Renal cortex interstitium (tissue), 11 donors: ENCODE measurements at regions not wholly inside any gene's neighbourhood (a gene's known extent, or its start where the extent isn't known, plus 50 kb on each side); places are given as distances from the start of the nearest gene placed in this dataset.
A peak's percentile ranks its signal among the peaks of the same experiment; 100 is the strongest.

ENCODE experiments used
- DNase-seq, 11 donors: peaks; one replicate each; pipeline ENCODE4 v3.0.0-alpha.2; 2013; ENCODE audit warnings: low read depth in 9 of 11, low spot score in 4 of 11; ENCODE audit errors: extremely low read depth in 1 of 11

- DNase-seq: peak in 10 of 11 donors; percentile 9 to 53 (median 26)
Measured at GRCh38 chr2:173607606-173608311, 253.1 kb downstream of the CDCA7 start.

DNA sequence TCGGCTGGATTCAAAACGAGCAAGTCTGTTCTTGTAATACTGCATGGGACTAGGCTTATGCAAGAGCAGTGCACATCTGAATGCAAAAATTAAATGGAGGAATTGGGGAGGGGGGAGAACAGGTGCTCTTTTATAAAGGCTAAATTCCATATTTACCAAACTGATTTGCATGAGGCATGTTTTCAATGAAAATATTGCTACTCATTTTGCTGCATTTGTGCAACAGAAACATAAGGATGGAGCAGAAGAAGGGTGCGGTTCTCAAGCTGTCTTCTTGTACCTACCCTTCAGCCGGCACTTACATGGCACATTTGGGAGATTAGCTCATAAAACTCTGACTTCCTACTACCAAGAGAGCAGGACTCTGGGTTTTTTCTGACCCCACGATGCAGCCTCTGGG lies 256.4 kb downstream of the CDCA7 start:
- no peak for DNase-seq

DNA sequence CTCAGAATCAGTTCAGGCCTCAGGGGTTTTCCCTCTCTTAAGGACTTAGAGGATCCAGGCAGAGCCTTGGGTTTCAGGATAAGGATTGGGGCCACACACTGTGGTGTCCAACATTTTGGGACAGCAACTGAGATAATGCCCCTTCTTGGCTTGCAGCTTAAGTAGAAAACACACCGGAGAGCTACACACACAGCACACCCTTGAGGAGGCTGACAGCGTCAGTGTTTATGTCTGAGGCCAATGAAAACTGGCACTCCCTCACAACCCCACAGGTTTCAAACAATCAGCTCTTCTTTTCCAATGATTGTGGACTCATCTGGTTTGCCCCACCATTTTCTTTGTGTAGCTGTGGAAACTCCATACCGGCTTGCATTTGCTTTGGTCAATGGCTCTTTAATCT lies 257.7 kb downstream of the CDCA7 start:
- DNase-seq: no peak

- DNase-seq: no peak
Measured at GRCh38 chr2:173613386-173613785, 258.7 kb downstream of the CDCA7 start.

- DNase-seq: no peak
Measured at GRCh38 chr2:173614265-173614930, 259.7 kb downstream of the CDCA7 start.

DNA sequence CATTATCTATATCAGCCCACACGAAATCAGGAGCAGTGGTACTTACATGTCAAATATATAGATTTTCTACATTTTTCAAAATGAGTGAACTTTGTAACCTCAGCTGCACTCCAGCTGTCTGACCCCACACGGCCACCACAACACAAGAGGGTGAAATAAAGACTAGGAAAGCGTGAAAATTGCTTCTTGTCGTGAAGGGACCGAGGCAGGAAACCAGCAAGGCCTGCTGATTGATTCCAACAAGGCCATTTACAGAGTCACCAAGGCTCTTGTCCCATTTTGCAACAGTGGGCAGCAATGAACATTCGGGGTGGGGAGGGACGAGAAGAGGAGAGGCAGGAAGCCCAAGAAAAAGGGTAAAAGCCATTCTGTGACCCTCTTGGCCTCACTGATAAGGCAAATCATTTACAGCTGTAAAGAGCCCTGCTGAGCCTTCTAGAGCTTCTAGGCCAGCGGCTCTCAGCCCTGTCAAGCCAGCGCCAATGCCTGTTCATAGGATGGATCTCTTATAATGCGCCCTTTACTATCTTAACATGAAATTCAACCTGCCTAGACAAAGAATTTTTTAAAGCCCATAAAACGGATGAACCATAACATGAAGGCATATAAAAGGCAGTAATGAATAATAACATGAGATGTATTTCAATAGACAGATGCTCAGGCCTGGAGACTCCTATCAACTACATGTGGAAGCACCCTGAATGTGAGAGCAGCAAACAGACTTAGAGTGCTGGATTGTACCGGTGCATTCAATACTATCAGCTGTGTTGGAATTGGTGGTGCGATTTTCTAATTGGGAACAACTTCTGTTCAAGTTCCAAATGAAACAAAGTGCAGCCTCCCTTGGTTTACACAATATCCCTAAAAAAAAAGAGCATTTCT lies 269.0 kb downstream of the CDCA7 start:
- DNase-seq: no peak

- no peak for DNase-seq
Measured at GRCh38 chr2:173625315-173625714, 270.6 kb downstream of the CDCA7 start.

DNA sequence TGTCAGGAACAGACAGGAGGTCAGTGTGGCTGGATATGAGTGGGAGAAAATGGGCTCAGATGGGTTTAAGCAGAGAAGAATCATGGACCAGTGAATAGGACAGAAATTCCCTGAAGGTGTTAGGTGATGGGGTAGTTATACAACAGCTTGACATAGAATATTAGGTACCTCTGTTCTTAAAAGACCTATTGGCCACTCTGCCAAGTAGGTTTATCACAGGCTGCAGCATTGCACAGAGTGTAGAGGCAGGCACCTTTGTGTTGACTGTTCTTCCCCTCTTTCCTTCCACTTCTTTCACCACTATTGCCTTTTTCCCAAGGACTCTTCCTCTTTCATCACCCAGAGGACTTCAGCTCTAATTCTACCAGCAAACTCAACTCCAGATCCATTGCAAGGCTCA lies 274.4 kb downstream of the CDCA7 start:
- no peak for DNase-seq

GRCh38 chr2:173630425-173631126 lies 275.9 kb downstream of the CDCA7 start:
- peak in 1 of 11 donors; percentile 50 for DNase-seq

GRCh38 chr2:173631127-173631460 lies 276.4 kb downstream of the CDCA7 start:
- DNase-seq: peak; percentile 63 to 90 (median 77)

DNA sequence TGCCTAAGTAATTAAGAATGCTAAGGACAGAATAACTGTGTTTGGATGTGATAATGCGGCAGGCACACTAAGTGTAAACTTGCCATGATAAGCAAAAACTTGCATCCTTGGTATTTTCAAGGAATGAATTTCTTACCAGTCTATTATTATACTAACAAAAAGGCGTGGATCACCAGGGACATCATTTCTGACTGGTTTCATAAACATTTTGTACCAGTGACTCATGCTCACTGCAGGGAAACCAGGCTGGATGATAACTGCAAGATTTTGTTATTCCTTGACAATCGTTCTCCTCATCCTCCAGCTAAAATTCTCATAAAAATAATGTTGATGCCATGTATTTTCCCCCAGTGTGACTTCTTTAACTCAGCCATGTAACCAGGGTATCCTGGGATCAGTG lies 289.5 kb downstream of the CDCA7 start:
- DNase-seq: no peak

GRCh38 chr2:173647681-173648311 lies 293.1 kb downstream of the CDCA7 start:
- DNase-seq: peak in 2 of 11 donors; percentile 34 to 49

DNA sequence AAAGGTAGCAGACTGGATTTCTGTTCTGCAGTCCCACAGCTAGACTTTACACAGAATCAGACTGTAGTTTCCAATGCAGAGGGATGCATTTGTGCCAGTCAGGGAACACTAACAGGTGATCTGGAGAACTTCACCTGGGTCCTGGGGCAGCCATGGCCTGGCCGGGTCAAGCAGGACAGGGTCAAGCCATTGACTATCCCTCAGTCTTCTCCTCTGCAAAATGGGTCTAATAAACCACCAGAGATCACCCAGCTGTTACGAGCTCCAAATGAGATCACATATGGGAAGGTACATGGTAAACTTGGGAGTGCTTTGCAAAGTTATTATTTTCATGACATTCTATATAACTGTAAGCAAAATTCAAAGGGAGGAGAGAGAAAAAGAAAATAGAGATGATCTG lies 294.1 kb downstream of the CDCA7 start:
- DNase-seq: no peak

GRCh38 chr2:173649527-173650219 lies 295.0 kb downstream of the CDCA7 start:
- DNase-seq: no peak

DNA sequence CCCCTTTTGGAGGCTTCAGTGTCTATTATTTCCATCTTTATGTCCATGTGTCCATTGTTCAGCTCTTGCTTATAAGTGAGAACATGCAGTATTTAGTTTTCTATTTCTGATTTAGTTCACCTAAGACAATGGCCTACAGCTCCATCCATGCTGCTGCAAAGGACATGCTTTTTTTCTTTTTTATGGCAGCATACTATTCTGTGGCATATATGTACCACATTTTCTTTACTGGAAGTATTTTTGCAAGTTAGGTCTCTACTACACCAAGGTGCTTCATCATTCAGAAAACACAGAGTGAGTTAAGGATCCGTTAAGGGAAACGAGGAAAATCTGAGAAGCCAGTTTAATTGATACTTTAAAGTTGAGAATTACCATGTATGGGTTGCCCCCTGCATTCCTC lies 297.2 kb downstream of the CDCA7 start:
- DNase-seq: no peak

- DNase-seq: no peak
Measured at GRCh38 chr2:173652311-173652710, 297.6 kb downstream of the CDCA7 start.

GRCh38 chr2:173652767-173653431 lies 298.2 kb downstream of the CDCA7 start:
- no peak for DNase-seq

DNA sequence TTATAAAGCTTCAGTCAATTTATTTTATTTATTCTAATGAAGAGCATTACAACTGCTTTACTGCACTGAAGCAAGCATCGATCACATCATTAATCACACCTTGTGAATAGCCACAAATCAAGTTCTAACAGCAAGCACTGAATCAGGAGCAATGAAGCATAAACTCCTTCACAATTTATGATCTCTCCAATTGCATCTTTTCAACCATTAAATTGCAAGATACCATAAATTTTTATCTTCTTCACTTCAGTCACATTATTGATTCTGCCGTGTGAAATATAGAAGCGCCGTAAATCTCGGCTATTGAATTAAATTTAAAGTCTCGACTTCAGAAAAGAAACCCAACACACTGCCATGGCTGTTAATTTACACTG lies 298.7 kb downstream of the CDCA7 start:
- no peak for DNase-seq
